VCaP (cell line): ENCODE measurements at regions not wholly inside any gene's neighbourhood (a gene's known extent, or its start where the extent isn't known, plus 50 kb on each side); places are given as distances from the start of the nearest gene placed in this dataset.

Experiments
- H3K27ac ChIP-seq: fragments of 450-650 bp; 2 replicates; pipeline ENCODE4 v1.5.1; 2017
- CTCF ChIP-seq: fragments of 450-650 bp; conservative IDR thresholded peaks from 2 replicates; pipeline ENCODE4 v1.5.1; 2017; ENCODE audit warnings: mild to moderate bottlenecking, moderate library complexity

DNA sequence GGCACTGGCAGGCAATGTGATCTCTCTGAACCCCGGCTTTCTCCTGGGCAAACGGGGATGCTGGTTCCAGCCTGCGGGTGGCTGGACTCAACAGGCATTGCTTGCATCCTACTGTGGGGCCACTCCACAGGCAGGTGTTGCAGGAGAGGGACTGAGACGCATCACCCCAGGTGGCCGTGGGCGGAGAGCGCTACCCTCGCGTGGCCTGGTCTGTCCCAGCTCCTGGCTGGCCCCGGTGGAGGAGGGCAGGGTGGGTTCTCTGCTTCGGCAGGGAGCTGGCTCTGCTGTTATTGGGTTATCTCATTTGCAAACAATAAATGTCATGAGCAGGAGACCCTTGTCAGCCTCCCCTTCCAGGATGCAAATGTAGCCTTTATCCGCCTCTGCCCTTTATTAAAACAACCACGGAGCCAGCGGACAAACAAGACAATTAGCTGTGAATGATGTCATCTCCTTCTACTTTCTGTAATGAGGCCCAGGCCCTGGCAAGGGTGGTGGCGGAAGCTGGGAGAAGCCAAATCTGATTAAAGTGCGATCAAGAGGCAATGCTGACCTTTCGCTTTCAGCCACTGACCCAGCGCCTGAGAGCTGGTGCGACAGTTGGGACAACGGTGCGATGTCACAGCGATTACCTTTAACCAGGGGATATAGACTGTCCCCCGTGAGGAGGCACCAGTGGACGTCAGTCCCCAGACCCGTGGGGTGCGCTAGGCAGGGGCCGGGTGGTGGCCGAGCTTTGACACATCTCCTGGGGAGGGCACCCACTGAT is 161.8 kb downstream of the KIF26A start:
- H3K27ac ChIP-seq = no peak overlapping the region
- TF ChIP-seq CTCF = no peak

DNA sequence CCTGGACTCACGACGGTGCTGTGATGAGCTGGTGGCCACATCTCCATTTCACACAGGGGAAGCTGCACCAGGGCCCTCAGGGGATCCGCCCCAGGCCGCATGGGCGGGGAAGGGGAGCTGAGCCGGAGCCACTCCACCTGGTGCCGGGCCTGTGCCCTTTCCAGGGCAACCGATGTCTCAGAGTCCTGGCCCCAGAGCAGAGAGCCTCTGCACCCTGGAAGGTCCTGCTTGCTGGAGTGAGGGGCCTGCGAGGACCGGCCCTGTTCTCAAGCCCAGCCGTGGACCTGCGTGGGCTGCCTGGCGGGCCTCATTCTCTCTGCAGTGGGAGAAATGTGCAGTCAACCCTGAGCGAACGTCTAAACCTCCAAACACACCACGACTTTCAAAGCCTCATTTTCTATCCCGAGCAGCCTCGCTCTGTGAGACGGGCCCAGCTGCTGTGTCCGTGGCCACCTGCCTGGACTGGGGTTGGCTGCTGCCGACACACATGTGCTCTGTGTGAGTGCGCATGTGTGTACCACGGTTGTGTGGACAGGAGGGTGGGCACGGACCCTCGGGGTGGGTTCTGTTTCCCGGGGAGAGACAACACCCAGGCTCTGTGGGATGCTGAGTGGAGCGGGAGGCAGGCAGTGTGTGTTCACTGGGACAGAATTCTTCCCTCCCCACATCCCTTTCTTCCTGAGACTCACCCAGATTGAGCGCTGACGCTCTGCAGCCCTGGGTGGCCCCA is 163.5 kb downstream of the KIF26A start:
- no peak overlapping the region for H3K27ac ChIP-seq
- TF ChIP-seq CTCF = no peak

DNA sequence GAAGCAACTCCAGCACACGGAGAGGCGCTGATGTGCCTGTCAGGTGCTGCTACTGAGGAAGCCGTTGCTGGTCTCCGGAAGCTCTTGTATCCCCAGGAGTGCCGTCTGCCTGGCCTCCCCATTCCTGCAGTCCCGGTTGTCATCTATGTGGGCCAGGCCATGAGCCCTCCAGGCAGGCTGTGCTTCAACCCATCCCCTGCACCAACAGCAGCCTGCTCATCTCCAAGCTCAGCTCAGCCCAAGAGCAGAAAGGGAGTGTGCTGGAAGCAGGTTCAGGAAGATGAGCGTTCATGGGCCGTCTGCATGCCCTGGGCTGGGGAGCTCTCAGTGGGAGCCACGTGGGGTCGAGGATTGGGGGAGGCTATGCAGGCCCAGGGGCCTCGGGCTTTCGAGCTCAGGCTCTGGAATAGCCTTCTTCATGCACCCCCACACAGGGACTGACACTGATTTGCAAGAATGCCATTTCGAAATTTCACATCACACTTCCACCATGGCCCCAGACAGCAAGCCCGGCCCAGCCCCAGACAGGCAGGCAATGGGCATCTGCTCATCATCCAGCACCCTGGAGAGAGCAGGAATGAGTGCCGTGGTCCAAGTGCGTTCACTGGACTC is 164.5 kb downstream of the KIF26A start:
- no peak for TF ChIP-seq CTCF
- H3K27ac ChIP-seq = no peak overlapping the region

GRCh38 chr14:104303705-104304425 is 165.5 kb downstream of the KIF26A start:
- no peak overlapping the region for H3K27ac ChIP-seq
- TF ChIP-seq CTCF = no peak

- H3K27ac ChIP-seq = no peak overlapping the region
- TF ChIP-seq CTCF = no peak
Measured at GRCh38 chr14:104304451-104305351, 166.3 kb downstream of the KIF26A start.

- TF ChIP-seq CTCF = no peak
- no peak overlapping the region for H3K27ac ChIP-seq
Measured at GRCh38 chr14:104305511-104306449, 167.4 kb downstream of the KIF26A start.
